BJ (cell line): ENCODE measurements at regions not wholly inside any gene's neighbourhood (a gene's known extent, or its start where the extent isn't known, plus 50 kb on each side); places are given as distances from the start of the nearest gene placed in this dataset.

Source experiments
- CTCF ChIA-PET: fragments of 350-600 bp; formaldehyde crosslinking; extraction: SDS; loops from one replicate; lab custom pipeline; 2021; ENCODE audit warnings: antibody characterized with exemption, inconsistent platforms; lab: Yijun Ruan, JAX
- POLR2A ChIA-PET: fragments of 300-600 bp; sonication (Branson Sonifier 250); formaldehyde crosslinking; extraction: SDS; loops from one replicate; lab custom pipeline; 2021; ENCODE audit warnings: antibody characterized with exemption; lab: Charles Lee
- DNase-seq: peaks from one replicate; pipeline ENCODE4 v3.0.0-alpha.2; 2011; ENCODE audit warnings: low read depth
- H3K27me3 ChIP-seq: 2 replicates; pipeline ENCODE4 v1.6.0; 2011; ENCODE audit warnings: low read length; ENCODE audit not compliant: control insufficient read depth, insufficient read depth
- H3K36me3 ChIP-seq: 2 replicates; pipeline ENCODE4 v1.5.1; 2011; ENCODE audit warnings: low read length; ENCODE audit not compliant: control insufficient read depth, insufficient read depth
- H3K4me3 ChIP-seq: 2 replicates; pipeline ENCODE4 v1.5.1; 2011; ENCODE audit warnings: low read depth, mild to moderate bottlenecking, control low read depth, low read length
- TF ChIP-seq, protein P1 (sequence below): IDR thresholded peaks from 2 replicates; pipeline ENCODE4 v1.5.1; 2011; ENCODE audit warnings: low read depth, mild to moderate bottlenecking, control low read depth, inconsistent platforms, low read length, moderate library complexity; ENCODE audit not compliant: insufficient read depth

DNA sequence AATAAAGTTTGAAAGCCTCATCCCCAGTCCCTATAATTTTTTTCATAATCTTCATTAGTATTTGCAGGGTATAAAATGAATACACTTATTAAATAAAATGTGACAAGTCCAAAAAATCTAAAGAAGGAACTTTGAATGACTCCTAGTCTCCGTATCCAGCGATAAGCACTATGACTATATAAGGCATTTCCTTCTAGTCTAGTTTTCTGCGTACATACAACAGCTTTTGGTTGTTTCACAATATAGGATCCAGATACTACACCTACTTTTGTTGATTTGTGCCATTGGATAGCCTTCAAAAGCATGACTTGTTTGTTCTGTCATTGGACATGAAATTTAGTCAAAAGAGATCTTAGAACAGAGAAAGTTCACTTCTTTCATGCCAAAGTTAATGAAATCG lies 133.3 kb upstream of the PWP1 start:
- no peak for DNase-seq
- Histone ChIP-seq H3K27me3 (no peaks in the 10 kb centered on the region), H3K4me3 (no peak overlapping the region), H3K36me3 (no peaks in the 10 kb centered on the region)
- CTCF ChIA-PET, result no interaction called here
- TF ChIP-seq, protein P1, sequence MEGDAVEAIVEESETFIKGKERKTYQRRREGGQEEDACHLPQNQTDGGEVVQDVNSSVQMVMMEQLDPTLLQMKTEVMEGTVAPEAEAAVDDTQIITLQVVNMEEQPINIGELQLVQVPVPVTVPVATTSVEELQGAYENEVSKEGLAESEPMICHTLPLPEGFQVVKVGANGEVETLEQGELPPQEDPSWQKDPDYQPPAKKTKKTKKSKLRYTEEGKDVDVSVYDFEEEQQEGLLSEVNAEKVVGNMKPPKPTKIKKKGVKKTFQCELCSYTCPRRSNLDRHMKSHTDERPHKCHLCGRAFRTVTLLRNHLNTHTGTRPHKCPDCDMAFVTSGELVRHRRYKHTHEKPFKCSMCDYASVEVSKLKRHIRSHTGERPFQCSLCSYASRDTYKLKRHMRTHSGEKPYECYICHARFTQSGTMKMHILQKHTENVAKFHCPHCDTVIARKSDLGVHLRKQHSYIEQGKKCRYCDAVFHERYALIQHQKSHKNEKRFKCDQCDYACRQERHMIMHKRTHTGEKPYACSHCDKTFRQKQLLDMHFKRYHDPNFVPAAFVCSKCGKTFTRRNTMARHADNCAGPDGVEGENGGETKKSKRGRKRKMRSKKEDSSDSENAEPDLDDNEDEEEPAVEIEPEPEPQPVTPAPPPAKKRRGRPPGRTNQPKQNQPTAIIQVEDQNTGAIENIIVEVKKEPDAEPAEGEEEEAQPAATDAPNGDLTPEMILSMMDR, result no peak
- POLR2A ChIA-PET, result no interaction called here

DNA sequence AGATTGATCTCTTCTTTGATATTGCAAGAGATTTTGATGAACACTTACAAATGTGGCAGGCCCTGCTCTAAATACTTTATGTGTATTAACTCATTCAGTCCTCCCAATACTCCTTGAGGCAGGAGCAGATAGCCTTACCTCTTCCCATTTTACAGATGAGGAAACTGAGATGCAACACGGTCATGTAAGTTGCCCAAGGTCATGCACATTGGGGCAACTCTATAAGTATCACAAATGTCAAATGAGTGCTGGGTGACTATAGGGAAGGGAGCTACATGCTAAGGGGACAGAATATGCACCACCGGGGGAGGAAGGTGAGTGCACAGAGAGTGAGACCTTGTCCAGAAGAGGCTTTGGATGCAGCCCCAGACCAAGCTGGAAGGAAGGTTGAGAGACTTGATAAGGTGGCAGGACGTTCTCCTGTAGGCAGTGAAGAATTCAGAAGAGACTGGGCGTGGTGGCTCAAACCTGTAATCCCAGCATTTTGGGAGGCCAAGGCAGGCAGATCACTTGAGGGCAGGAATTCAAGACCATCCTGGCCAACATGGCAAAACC lies 132.3 kb upstream of the PWP1 start:
- Histone ChIP-seq H3K27me3 (no peaks in the 10 kb centered on the region), H3K4me3 (no peak overlapping the region), H3K36me3 (no peaks in the 10 kb centered on the region)
- POLR2A ChIA-PET, result no interaction called here
- CTCF ChIA-PET, result no interaction called here
- DNase-seq, result no peak
- TF ChIP-seq, protein P1, result no peak

DNA sequence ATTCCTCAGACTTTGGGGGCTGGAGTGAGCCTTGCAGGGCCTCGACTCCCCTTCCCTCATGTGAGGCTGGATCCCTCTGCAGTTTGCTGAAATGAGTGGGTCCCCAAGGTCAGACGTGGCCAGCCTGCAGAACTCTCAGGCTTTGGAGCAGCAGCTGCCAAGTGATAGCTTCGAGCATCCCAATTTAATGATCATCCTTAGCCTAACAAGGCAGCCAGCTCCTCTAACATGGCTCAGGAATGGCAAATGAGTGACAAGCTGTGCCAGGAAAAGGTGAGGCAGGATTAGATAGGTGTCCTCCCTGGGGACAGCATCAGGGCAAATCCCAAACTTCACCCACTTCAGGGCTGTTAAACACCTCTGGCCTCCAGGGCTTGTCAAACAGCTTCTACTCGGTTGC lies 130.7 kb upstream of the PWP1 start:
- H3K36me3 ChIP-seq, result no peaks in the 10 kb centered on the region
- DNase-seq, result no peak
- ChIA-PET CTCF (no interaction called here), POLR2A (no interaction called here)
- TF ChIP-seq, protein P1, result no peak
- H3K4me3 ChIP-seq, result no peak overlapping the region
- no peaks in the 10 kb centered on the region for H3K27me3 ChIP-seq

DNA sequence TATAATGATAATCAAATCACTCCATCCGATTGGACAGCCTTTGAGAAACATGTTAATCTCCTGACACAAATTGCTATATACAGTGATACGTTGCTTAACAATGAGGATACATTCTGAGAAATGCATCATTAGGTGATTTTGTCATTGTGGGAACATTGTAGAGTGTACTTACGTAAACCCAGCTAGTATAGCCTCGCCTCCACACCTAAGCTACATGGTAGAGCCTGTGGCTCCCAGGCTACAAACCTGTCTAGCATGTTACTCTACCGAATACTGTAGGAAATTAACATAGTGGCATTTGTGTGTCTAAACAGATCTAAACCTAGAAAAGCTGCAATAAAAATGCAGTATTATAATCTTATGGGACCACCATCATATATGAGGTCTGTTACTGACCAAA lies 128.6 kb upstream of the PWP1 start:
- DNase-seq, result no peak
- TF ChIP-seq, protein P1, result no peak
- ChIA-PET POLR2A (no interaction called here), CTCF (interaction anchor here (1.0 kb wide), 1 partner anchor 50 kb away, joined by 3 read pairs; no protein-coding TSS in a partner anchor)
- no peaks in the 10 kb centered on the region for H3K27me3 ChIP-seq
- H3K36me3 ChIP-seq, result no peaks in the 10 kb centered on the region
- H3K4me3 ChIP-seq, result no peak overlapping the region

DNA sequence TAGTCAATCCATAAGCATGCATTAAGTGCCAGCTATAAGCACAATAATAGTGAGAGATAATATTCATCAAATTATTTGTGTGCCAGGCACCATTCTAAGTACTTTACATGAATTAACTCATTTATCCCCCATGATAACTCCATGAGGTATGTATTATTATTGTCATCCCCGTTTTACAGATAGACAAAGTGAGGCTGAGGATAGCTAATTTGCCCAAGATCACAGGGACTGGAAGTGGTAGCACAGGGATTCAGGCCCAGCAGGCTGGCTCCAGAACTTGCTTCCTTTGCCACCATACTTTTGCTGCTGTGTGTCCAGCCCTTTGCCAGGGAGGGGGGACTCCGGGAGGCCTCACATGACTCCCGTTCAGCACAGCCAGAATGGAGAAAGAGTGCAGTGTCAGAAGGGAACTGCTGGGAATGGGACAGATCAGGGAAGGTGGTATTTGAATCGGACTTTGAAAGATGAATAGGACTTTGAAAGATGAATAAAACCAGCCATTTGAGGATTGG lies 128.0 kb upstream of the PWP1 start:
- no peaks in the 10 kb centered on the region for H3K36me3 ChIP-seq
- DNase-seq, result no peak
- TF ChIP-seq, protein P1, result no peak
- no peaks in the 10 kb centered on the region for H3K27me3 ChIP-seq
- H3K4me3 ChIP-seq, result no peak overlapping the region
- CTCF ChIA-PET, result interaction anchor here (1.0 kb wide), 1 partner anchor 50 kb away, joined by 3 read pairs; no protein-coding TSS in a partner anchor
- POLR2A ChIA-PET, result no interaction called here
